H9 (cell line): ENCODE measurements at regions not wholly inside any gene's neighbourhood (a gene's known extent, or its start where the extent isn't known, plus 50 kb on each side); places are given as distances from the start of the nearest gene placed in this dataset.

Experiments
- DNase-seq: peaks from one replicate; pipeline ENCODE4 v3.0.0-alpha.2; 2017
- H2AFZ ChIP-seq: one replicate; pipeline ENCODE4 v1.6.1; 2013; ENCODE audit warnings: mild to moderate bottlenecking, low read length, control low read depth, moderate library complexity
- H2AK5ac ChIP-seq: 2 replicates; pipeline ENCODE4 v1.6.1; 2013; ENCODE audit warnings: low read length, control low read depth, mixed read lengths; ENCODE audit not compliant: insufficient read length
- H2BK120ac ChIP-seq: one replicate; pipeline ENCODE4 v1.6.1; 2013; ENCODE audit warnings: low read depth, mild to moderate bottlenecking, low read length, control low read depth, inconsistent platforms; ENCODE audit not compliant: poor library complexity, severe bottlenecking
- H2BK12ac ChIP-seq: 2 replicates; pipeline ENCODE4 v1.6.1; 2013; ENCODE audit warnings: low read length, control low read depth, mixed read lengths, low read depth; ENCODE audit not compliant: insufficient read length
- H2BK15ac ChIP-seq: 2 replicates; pipeline ENCODE4 v1.6.1; 2013; ENCODE audit warnings: low read depth, low read length, control low read depth
- H2BK20ac ChIP-seq: one replicate; pipeline ENCODE4 v1.6.1; 2013; ENCODE audit warnings: low read depth, mild to moderate bottlenecking, low read length, control low read depth, inconsistent platforms; ENCODE audit not compliant: poor library complexity, severe bottlenecking
- H2BK5ac ChIP-seq: 2 replicates; pipeline ENCODE4 v1.6.1; 2013; ENCODE audit warnings: low read length, control low read depth, mixed read lengths; ENCODE audit not compliant: insufficient read length
- H3K14ac ChIP-seq: 2 replicates; pipeline ENCODE4 v1.6.1; 2013; ENCODE audit warnings: low read length, control low read depth; ENCODE audit not compliant: insufficient read depth
- H3K18ac ChIP-seq: 2 replicates; pipeline ENCODE4 v1.6.1; 2013; ENCODE audit warnings: low read depth, mild to moderate bottlenecking, mixed read lengths, low read length, control low read depth; ENCODE audit not compliant: insufficient read length
- H3K23ac ChIP-seq: 2 replicates; pipeline ENCODE4 v1.6.1; 2013; ENCODE audit warnings: low read length, control low read depth, mixed read lengths, low read depth; ENCODE audit not compliant: insufficient read length
- H3K23me2 ChIP-seq: 2 replicates; pipeline ENCODE4 v1.6.1; 2013; ENCODE audit warnings: low read depth, mild to moderate bottlenecking, mixed read lengths, low read length, control low read depth; ENCODE audit not compliant: insufficient read length, poor library complexity, severe bottlenecking
- H3K27ac ChIP-seq: 2 replicates; pipeline ENCODE4 v1.5.1; 2013; ENCODE audit warnings: low read length, control low read depth, mixed read lengths, low read depth; ENCODE audit not compliant: insufficient read length
- H3K27me3 ChIP-seq: 2 replicates; pipeline ENCODE4 v1.6.1; 2013; ENCODE audit warnings: low read length, control low read depth, inconsistent platforms; ENCODE audit not compliant: insufficient read depth
- H3K4ac ChIP-seq: 2 replicates; pipeline ENCODE4 v1.6.1; 2013; ENCODE audit warnings: low read depth, mild to moderate bottlenecking, control low read depth, inconsistent platforms, low read length, moderate library complexity
- H3K4me1 ChIP-seq: 2 replicates; pipeline ENCODE4 v1.6.1; 2013; ENCODE audit warnings: low read length, control low read depth, inconsistent platforms; ENCODE audit not compliant: insufficient read depth
- H3K4me2 ChIP-seq: 2 replicates; pipeline ENCODE4 v1.6.1; 2013; ENCODE audit warnings: low read length, control low read depth, mixed read lengths; ENCODE audit not compliant: insufficient read length, insufficient read depth
- H3K56ac ChIP-seq: 2 replicates; pipeline ENCODE4 v1.6.1; 2013; ENCODE audit warnings: low read depth, mild to moderate bottlenecking, mixed read lengths, low read length, control low read depth; ENCODE audit not compliant: insufficient read length
- H3K79me1 ChIP-seq: 2 replicates; pipeline ENCODE4 v1.6.1; 2013; ENCODE audit warnings: low read depth, mild to moderate bottlenecking, moderate library complexity, low read length, control low read depth, inconsistent platforms; ENCODE audit not compliant: insufficient read depth, poor library complexity, severe bottlenecking
- H3K79me2 ChIP-seq: 2 replicates; pipeline ENCODE4 v1.6.1; 2013; ENCODE audit warnings: low read length, control low read depth, inconsistent platforms; ENCODE audit not compliant: insufficient read depth
- H3K9ac ChIP-seq: 2 replicates; pipeline ENCODE4 v1.6.1; 2013; ENCODE audit warnings: low read length, control low read depth, mixed read lengths; ENCODE audit not compliant: insufficient read length; ENCODE audit errors: extremely low read depth
- H3K9me3 ChIP-seq: one replicate; pipeline ENCODE4 v1.6.1; 2013; ENCODE audit warnings: low read depth, low read length, inconsistent platforms; ENCODE audit not compliant: control insufficient read depth
- H3T11ph ChIP-seq: one replicate; pipeline ENCODE4 v1.6.1; 2013; ENCODE audit warnings: mild to moderate bottlenecking, low read length, control low read depth, inconsistent platforms
- H4K20me1 ChIP-seq: one replicate; pipeline ENCODE4 v1.6.1; 2013; ENCODE audit not compliant: control insufficient read depth, insufficient read length, insufficient read depth
- H4K5ac ChIP-seq: 2 replicates; pipeline ENCODE4 v1.6.1; 2013; ENCODE audit warnings: low read depth, mild to moderate bottlenecking, mixed read lengths, low read length, control low read depth; ENCODE audit not compliant: insufficient read length
- H4K8ac ChIP-seq: replicated peaks from 2 replicates; pipeline ENCODE4 v1.6.1; 2013; ENCODE audit warnings: low read length, control low read depth, mixed read lengths, low read depth; ENCODE audit not compliant: insufficient read length
- H4K91ac ChIP-seq: 2 replicates; pipeline ENCODE4 v1.6.1; 2013; ENCODE audit warnings: low read depth, mild to moderate bottlenecking, moderate library complexity, mixed read lengths, low read length, control low read depth; ENCODE audit not compliant: insufficient read length
- H3K27ac Mint-ChIP-seq, 3 experiments: 2 replicates in 2 of 3; 3 replicates in 1 of 3; pipeline ENCODE4 v1.8.0; 2020 to 2021; ENCODE audit warnings: mixed read lengths in 3 of 3, mild to moderate bottlenecking in 1 of 3, moderate library complexity in 1 of 3
- H3K27me3 Mint-ChIP-seq: 2 replicates; pipeline ENCODE4 v1.8.0; 2021; ENCODE audit warnings: low read depth, mild to moderate bottlenecking, moderate library complexity, mixed read lengths
- H3K36me3 Mint-ChIP-seq, 3 experiments: 2 replicates in 2 of 3; 3 replicates in 1 of 3; pipeline ENCODE4 v1.8.0; 2020 to 2021; ENCODE audit warnings: low read depth in 3 of 3, mixed read lengths in 3 of 3; ENCODE audit not compliant: insufficient read depth in 1 of 3
- H3K4me1 Mint-ChIP-seq, 2 experiments: 2 replicates each; pipeline ENCODE4 v1.8.0; 2020; ENCODE audit warnings: mixed read lengths in 2 of 2
- H3K4me3 Mint-ChIP-seq, 2 experiments: 2 replicates in 1 of 2; 3 replicates in 1 of 2; pipeline ENCODE4 v1.8.0; 2020 to 2021; ENCODE audit warnings: mild to moderate bottlenecking in 2 of 2, mixed read lengths in 2 of 2, moderate library complexity in 1 of 2
- H3K9me3 Mint-ChIP-seq, 2 experiments: 2 replicates in 1 of 2; 3 replicates in 1 of 2; pipeline ENCODE4 v1.8.0; 2020; ENCODE audit warnings: mild to moderate bottlenecking in 2 of 2, mixed read lengths in 2 of 2, moderate library complexity in 1 of 2
- WGBS: extraction: QIAGEN DNeasy Blood & Tissue Kit; methylation state at CpG from one replicate; pipeline ENCODE4 v1.1.7; 2013; ENCODE audit warnings: missing lambda C conversion rate, low lambda C conversion rate, mixed read lengths; ENCODE audit not compliant: insufficient read length; ENCODE audit errors: extremely low coverage; 5-methylcytosine and 5-hydroxymethylcytosine counted together
- TF ChIP-seq, protein P1 (sequence below): fragments of 200-600 bp; sonication (generic); conservative IDR thresholded peaks from 3 replicates; pipeline ENCODE4 v1.8.0; 2021; ENCODE audit warnings: antibody characterized with exemption, mild to moderate bottlenecking

DNA sequence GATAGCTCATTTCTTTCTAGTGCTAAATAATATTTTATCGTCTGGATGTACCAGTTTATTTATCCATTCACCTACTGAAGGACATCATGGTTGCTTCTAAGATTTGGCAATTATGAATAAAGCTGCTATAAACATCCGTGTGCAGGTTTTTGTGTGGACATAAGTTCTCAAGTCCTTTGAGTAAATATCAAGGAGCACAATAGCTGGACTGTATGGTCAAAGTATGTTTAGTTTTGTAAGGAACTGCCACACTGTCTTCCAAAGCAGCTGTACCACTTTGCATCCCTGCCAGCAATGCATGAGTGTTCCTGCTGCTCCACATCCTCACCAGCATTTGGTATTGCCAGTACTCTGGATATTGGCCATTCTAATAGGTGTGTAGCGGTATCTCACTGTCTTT, 447.4 kb downstream of the MED13L start:
- Histone ChIP-seq H2AFZ (no peak overlapping the region), H3K79me1 (no peaks in the 10 kb centered on the region), H3K18ac (no peak overlapping the region), H3K23me2 (no peaks in the 10 kb centered on the region), H3K14ac (no peak overlapping the region), H2BK5ac (no peak overlapping the region), H4K5ac (no peak overlapping the region), H2BK15ac (no peak overlapping the region), H3K27me3 (no peaks in the 10 kb centered on the region; the same call in 1 of the 2 replicates), H3K9me3 (no peaks in the 10 kb centered on the region), H3K79me2 (no peaks in the 10 kb centered on the region), H2BK20ac (no peak overlapping the region), H2AK5ac (no peak overlapping the region), H3K4ac (no peak overlapping the region), H3K27ac (no peak overlapping the region), H3T11ph (no peak overlapping the region), H3K4me1 (no peaks in the 10 kb centered on the region), H3K23ac (no peak overlapping the region), H4K91ac (no peak overlapping the region), H2BK120ac (no peak overlapping the region), H4K8ac (no peak overlapping the region), H2BK12ac (no peak overlapping the region), H3K9ac (no peak overlapping the region), H4K20me1 (no peaks in the 10 kb centered on the region), H3K56ac (no peak overlapping the region), H3K4me2 (no peak overlapping the region)
- no peak for DNase-seq
- no CpG with 5 or more reads among the region's 3 CpGs for WGBS
- H3K36me3 Mint-ChIP-seq = no peaks in the 10 kb centered on the region; a peak in 1 of 7 replicates
- TF ChIP-seq, protein P1, sequence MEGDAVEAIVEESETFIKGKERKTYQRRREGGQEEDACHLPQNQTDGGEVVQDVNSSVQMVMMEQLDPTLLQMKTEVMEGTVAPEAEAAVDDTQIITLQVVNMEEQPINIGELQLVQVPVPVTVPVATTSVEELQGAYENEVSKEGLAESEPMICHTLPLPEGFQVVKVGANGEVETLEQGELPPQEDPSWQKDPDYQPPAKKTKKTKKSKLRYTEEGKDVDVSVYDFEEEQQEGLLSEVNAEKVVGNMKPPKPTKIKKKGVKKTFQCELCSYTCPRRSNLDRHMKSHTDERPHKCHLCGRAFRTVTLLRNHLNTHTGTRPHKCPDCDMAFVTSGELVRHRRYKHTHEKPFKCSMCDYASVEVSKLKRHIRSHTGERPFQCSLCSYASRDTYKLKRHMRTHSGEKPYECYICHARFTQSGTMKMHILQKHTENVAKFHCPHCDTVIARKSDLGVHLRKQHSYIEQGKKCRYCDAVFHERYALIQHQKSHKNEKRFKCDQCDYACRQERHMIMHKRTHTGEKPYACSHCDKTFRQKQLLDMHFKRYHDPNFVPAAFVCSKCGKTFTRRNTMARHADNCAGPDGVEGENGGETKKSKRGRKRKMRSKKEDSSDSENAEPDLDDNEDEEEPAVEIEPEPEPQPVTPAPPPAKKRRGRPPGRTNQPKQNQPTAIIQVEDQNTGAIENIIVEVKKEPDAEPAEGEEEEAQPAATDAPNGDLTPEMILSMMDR = no peak
- H3K27ac Mint-ChIP-seq = no peak overlapping the region
- H3K4me1 Mint-ChIP-seq = no peaks in the 10 kb centered on the region
- H3K27me3 Mint-ChIP-seq = peaks cover 3% of the 10 kb centered on the region; the same call in 1 of the 2 replicates
- peaks cover 2 to 3% of the 10 kb centered on the region in 2 experiments; a peak in 3 of 5 replicates for H3K9me3 Mint-ChIP-seq
- H3K4me3 Mint-ChIP-seq = no peak overlapping the region
